ENCODE measurements at regions not wholly inside any gene's neighbourhood (a gene's known extent, or its start where the extent isn't known, plus 50 kb on each side); places are given as distances from the start of the nearest gene placed in this dataset.

GRCh38 chr2:59572227-59572626 is 981.2 kb downstream of the BCL11A start:
- Histone ChIP-seq H3K4me3 (no peak overlapping the region), H3K9me3 (no peaks in the 10 kb centered on the region), H3K4me1 (no peaks in the 10 kb centered on the region), H3K36me3 (no peaks in the 10 kb centered on the region), H3K27me3 (no peaks in the 10 kb centered on the region), H3K27ac (no peak overlapping the region)
- WGBS: 59% methylated on average over 4 of the region's 4 CpGs
- TF ChIP-seq EP300 (IDR thresholded peaks at IDR 0.05): no peak
- no peak for TF ChIP-seq POLR2AphosphoS5 (IDR thresholded peaks at IDR 0.05)
- TF ChIP-seq CTCF (IDR thresholded peaks at IDR 0.05): no peak
- TF ChIP-seq POLR2A (IDR thresholded peaks at IDR 0.05): no peak
- DNase-seq (ENCODE audit: low spot score in 2 of 2): no peak

GRCh38 chr2:59570818-59571217 is 982.6 kb downstream of the BCL11A start:
- no peak overlapping the region for H3K4me3 ChIP-seq
- TF ChIP-seq EP300 (IDR thresholded peaks at IDR 0.05) (no peak), POLR2AphosphoS5 (IDR thresholded peaks at IDR 0.05) (no peak), CTCF (IDR thresholded peaks at IDR 0.05) (no peak), POLR2A (IDR thresholded peaks at IDR 0.05) (no peak)
- WGBS: 97% methylated on average over 1 of the region's 1 CpG

GRCh38 chr2:59569124-59569523 is 984.3 kb downstream of the BCL11A start:
- TF ChIP-seq POLR2AphosphoS5 (IDR thresholded peaks at IDR 0.05): no peak
- no peak for TF ChIP-seq POLR2A (IDR thresholded peaks at IDR 0.05)
- no peak for TF ChIP-seq EP300 (IDR thresholded peaks at IDR 0.05)
- TF ChIP-seq CTCF (IDR thresholded peaks at IDR 0.05): no peak
- Histone ChIP-seq H3K4me1 (no peaks in the 10 kb centered on the region), H3K9me3 (no peaks in the 10 kb centered on the region), H3K27me3 (no peaks in the 10 kb centered on the region), H3K4me3 (no peak overlapping the region), H3K36me3 (no peaks in the 10 kb centered on the region), H3K27ac (no peak overlapping the region)
- no peak for DNase-seq (ENCODE audit: low spot score in 2 of 2)
- WGBS: 91% methylated on average over 1 of the region's 1 CpG

More at GRCh38 chr2:59570818-59571217, 982.6 kb downstream of the BCL11A start:
- no peak overlapping the region for H3K27ac ChIP-seq
- no peaks in the 10 kb centered on the region for H3K36me3 ChIP-seq
- no peaks in the 10 kb centered on the region for H3K4me1 ChIP-seq
- H3K27me3 ChIP-seq: no peaks in the 10 kb centered on the region
- no peaks in the 10 kb centered on the region for H3K9me3 ChIP-seq
- no peak for DNase-seq (ENCODE audit: low spot score in 2 of 2)

DNA sequence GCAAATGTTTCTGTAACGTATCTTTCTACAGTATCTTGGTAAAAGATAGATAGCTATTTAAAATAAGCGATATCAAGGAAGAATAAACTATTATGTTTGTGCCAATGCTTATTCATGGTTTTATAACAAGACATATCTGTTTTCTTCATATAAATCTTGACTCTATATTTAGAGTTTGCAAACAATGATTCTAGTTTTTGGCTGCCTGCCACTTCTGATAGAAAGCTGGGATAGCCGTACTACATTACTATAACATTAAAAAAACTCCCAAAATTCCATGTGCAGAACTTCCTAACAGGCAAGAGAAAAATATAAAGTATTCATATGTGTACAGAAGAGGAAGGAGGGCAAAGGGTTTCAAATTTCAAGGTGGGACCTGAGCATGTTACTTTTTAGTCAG is 985.0 kb downstream of the BCL11A start:
- WGBS: 63% methylated on average over 3 of the region's 3 CpGs
- H3K27me3 ChIP-seq: no peaks in the 10 kb centered on the region
- H3K36me3 ChIP-seq: no peaks in the 10 kb centered on the region
- no peak overlapping the region for H3K4me3 ChIP-seq
- TF ChIP-seq CTCF (IDR thresholded peaks at IDR 0.05): no peak
- H3K27ac ChIP-seq: no peak overlapping the region
- H3K9me3 ChIP-seq: no peaks in the 10 kb centered on the region
- DNase-seq (ENCODE audit: low spot score in 2 of 2): no peak
- H3K4me1 ChIP-seq: no peaks in the 10 kb centered on the region

DNA sequence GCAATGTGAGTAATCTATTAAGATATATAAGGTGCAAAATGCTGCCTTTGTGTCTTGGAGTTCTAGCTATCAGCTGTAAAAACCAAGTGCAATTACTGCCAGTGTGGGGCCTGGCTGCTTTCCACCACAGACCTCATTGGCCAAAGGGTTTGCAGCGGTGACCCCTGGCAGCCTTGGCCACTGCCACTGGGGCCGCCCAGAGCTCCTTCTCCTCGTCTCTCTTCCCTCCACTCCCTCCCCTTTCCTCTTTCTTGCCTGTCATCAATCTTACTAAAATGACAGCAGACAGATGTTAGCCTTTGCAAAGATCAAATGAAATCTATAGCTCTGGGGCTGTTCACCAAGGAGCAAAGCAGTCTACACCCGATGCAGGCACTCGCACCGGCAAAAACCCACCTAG is 986.3 kb downstream of the BCL11A start:
- DNase-seq (ENCODE audit: low spot score in 2 of 2): no peak
- Histone ChIP-seq H3K36me3 (no peaks in the 10 kb centered on the region), H3K4me3 (no peak overlapping the region), H3K4me1 (no peaks in the 10 kb centered on the region), H3K27ac (no peak overlapping the region), H3K27me3 (no peaks in the 10 kb centered on the region), H3K9me3 (no peaks in the 10 kb centered on the region)
- TF ChIP-seq POLR2A (IDR thresholded peaks at IDR 0.05) (no peak), EP300 (IDR thresholded peaks at IDR 0.05) (no peak), CTCF (IDR thresholded peaks at IDR 0.05) (no peak), POLR2AphosphoS5 (IDR thresholded peaks at IDR 0.05) (no peak)
- WGBS: 57% methylated on average over 6 of the region's 6 CpGs
